Activated gamma-delta T cell (primary cell): ENCODE measurements at regions not wholly inside any gene's neighbourhood (a gene's known extent, or its start where the extent isn't known, plus 50 kb on each side); places are given as distances from the start of the nearest gene placed in this dataset.

ENCODE experiments used
- DNase-seq: peaks from one replicate; lab custom pipeline; 2025; lab: John Stamatoyannopoulos, UW

DNA sequence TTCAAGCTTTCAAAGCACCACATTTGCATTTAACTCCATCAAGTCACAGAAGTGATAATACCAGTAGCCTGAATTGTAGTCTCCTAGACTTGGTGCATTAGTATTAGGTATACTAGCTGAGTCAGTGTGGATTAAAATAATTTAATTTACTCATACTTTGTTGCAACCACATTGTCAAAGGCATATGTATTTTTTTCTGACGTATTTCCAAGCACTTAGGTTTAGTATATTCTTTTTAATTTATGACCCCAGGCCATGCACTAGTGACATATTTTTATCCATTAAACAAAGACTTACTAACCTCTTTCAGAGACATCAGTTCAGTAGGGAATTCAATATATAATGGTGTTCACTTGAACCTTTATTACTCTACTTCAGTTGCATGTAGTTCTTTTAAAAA is 1894.5 kb downstream of the NCAM2 start:
- no peak for DNase-seq

DNA sequence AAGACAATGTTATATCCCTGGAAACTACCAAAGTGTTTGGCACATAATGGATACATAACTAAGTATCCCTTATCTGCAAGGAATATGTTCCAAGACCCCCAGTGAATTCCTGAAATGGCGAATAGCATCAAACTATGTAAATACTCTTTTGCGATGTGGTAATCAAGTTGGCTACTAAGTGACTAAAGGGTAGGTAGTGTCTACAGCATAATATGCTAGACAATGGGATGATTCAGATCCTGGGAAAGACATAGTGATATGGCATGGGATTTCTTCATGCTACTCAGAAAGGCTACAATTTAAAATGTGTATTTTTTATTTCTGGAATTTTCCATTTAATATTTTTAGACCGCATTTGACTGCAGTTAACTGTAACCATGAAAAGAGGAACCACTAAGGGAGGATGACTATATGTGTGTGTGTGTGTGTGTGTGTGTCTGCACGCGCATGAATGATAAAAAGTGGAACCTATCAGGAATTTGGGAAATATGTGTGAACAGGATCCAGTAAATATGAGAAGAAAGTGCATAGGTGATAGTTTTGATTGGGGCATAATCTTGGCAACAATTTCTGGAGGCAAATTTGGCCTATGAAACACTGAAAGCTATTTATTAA is 1899.9 kb downstream of the NCAM2 start:
- DNase-seq, result no peak

DNA sequence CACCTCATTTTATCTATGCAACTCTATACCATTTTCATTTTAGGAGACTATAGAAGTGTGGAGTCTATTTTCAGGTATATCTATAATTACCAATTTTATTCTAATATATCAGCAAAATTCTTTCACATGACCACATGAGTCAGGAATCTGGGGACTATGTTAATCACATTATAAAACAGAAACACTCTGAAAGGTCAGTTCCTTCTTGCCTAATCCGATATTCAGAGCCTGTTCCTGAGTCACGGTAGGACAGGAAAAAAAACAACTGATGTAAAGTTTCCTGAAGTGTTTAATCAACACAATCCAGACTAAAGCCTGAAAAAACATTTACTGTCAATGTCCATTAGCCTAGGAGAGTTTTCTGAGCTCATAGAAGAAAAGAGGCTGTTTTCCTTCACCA is 1902.3 kb downstream of the NCAM2 start:
- no peak for DNase-seq

DNA sequence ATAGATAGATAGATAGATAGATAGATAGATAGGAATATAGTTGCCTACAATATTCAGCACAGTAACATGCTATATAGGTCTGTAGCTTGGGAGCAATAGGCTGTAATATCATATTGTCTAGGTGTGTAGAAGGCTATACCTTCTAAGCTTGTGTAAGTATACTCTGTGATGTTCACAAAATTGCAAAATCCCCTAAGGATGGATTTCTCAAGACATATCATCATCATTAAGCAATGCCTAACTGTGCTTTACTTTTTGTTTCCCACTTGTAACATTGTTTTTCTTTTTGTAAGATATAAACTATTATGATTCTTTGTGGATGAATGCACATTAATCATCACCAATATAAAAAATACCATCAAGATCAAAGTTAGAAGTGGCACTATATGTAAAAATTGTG is 1905.6 kb downstream of the NCAM2 start:
- DNase-seq, result no peak

DNA sequence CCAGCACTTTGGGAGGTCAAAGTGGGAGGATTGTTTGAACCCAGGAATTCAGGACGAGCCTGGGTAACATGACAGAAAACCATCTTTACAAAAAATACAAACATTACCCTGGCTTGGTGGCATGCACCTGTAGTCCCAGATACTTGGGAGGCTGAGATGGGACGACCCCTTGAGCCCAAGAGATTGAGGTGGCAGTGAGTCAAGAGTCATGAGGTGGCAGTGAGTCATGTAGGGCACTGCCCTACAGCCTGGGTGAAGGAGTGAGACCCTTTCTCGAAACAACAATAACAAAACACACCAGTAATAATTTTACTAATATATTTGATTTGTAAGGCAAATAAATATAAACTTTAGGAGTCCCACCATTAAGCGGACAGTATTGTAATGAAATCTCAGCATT is 1906.2 kb downstream of the NCAM2 start:
- no peak for DNase-seq

DNA sequence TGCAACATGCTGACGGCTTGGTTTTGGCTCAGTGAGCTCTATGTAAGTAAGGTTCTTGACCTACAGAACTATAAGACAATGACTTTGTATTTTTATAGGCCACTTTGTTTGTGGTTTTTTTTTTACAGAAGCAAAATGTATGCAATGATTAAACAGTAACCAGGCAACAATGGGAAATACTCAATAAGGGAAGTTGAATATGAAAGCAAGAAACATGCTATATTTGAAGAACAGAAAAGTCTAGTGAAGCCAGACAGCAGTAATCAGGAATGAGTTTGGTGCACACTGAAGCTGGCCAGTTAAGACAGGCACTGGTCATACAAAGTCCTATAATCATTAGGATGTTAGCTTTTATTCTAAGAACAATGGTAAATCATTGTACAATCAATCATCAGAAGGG is 1926.8 kb downstream of the NCAM2 start:
- DNase-seq, result no peak

DNA sequence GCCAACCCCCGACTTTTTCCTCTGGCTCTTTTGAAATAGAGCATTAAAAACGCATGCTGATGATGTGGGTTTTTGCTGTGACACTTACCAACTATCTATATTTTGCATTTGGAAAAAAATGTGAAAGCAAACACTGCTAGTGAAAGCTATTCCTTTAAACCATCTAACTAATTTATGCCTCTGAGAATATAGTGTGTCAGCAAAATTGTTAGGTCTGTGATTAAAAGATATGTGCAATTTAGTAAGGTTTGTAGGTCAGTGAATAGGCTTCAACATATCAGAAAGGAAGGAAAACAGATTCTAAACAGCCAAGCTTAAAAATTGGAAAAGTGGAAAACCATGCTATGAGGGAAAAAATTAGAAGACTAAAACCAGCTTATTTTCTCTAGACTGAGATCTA is 1929.3 kb downstream of the NCAM2 start:
- no peak for DNase-seq

DNA sequence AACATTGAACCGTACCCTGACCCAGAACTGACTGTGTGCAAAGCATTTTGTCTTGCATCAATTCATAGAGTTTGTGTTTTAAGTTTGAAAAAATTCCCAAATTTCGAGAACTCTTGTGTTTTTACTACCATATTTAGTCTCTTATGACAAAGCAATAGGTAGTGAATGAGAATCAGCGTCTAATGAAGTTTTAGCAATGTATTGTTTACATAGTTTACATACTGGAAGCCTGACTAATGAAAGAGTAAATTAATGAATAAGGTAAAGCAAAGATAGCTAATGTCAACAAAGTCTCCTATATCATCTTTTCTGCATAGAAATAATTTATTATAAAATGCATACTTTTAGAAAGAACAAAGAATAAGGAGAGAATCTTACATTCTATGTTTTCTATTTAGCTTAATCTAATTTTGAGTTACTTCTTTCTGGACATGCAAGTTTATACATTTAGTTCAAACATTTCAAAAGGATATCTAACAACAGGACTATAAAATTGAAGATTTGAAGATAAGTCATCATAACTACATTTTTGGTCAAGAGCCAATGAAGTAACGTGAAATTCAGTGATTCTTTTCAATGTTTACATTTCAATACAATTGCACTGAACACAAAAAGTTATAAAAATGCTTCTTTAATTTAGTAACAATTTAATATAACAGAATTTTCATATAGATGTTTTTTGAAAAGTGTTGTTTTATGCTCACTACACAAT is 1943.7 kb downstream of the NCAM2 start:
- no peak for DNase-seq

DNA sequence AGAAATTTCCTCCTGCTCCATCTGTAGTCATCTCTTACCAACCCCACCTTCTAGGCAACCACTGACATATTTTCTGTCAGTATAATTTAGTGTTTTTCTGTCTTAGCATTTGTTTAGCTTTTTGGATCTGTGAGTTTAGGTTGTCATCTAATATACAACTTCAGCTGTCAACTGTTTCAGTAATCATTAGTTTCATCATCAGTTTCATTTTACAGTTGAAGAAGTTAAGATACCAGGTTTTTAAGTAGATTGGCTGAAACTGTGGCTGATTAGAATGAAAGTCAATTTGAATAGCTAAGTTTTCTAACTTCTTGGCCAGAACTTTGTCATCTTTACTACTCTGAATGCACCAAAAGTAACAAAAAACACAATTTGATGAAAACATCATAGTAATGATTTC is 1957.3 kb downstream of the NCAM2 start:
- DNase-seq, result no peak

DNA sequence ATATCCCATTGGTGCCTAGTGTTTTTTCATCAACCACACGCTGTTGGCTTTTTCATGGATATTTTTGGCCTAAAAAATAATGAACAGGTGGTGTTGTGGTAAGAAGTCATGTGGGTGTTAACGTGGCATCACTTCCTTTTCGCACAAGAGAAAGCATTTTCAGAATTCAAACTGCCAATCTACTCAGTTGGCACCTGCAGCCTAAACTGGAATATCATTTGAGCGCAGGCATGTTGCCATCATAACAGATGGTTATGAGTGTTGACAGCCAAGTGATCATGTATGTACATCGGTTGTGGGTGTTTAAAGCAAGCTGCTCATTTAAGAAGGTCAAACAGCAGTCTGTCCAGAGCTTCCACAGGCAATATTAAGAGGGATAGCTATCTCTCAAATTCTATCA is 1963.0 kb downstream of the NCAM2 start:
- DNase-seq, result no peak

DNA sequence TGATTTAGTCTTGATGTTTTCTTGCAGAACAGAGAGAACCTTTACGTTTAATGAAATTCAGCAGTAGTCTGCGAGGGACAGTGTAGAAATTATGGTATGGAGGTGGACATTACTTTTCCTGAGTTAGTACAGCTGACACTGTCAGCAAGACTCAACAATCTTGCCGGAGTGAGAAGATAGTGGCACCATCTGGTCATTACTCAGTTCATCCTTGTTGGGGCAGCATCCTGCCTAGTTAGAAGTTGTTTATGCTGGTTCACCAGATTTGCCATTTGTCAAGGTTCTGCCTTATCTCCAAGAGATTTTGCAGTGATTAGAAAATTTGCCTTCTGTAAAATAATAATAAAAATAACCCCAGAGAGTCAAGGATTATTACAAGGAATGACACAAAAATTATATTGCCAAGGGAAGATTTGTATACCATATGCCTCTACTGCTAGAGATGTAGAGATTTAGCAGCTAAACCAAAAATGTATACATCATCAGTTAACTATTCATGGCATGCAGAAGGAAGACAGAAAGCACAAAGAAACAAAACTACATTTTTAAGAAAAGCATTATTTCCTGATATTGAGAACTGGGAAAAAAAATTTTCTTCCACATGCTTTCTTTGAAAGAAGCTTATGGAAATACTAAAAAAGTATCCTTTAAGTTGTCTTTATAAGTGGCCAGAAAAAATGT is 1967.4 kb downstream of the NCAM2 start:
- no peak for DNase-seq

DNA sequence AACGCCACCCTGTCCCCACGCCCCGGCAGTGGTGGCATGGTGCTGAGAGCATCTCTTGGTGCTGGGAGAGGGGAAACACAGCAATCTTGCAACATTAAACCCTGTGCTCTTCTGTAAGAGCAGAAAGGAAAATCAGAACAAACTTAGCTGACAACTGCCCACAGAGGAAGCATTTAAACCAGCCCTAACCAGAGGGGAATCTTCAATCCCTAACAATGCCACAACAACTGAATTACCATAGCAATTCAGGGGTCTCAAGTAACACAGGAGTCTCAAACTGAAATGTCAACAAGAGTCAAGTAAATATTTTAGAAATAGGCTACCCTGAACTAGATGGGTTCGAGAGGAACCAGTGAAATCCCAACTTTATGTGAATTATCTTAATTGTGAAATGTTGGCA is 1983.6 kb downstream of the NCAM2 start:
- no peak for DNase-seq

DNA sequence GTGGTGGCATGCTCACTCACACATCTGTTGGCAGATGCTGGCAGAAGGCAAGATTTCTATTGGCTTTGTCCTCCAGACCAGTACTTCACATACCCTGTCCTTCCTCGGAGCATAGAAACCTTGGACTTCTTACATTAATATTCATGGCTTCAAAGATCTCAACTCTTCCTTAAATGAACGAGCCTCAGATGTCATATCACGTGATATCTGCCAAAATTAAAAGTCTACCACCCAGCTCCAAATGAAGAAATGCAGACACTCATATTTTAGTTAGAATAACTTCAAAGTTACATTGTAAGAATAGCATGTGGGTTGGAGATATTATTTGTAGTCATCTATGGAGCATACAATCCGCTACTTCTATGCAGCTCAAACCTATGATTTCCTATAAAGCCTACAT is 1994.9 kb downstream of the NCAM2 start:
- DNase-seq, result no peak

DNA sequence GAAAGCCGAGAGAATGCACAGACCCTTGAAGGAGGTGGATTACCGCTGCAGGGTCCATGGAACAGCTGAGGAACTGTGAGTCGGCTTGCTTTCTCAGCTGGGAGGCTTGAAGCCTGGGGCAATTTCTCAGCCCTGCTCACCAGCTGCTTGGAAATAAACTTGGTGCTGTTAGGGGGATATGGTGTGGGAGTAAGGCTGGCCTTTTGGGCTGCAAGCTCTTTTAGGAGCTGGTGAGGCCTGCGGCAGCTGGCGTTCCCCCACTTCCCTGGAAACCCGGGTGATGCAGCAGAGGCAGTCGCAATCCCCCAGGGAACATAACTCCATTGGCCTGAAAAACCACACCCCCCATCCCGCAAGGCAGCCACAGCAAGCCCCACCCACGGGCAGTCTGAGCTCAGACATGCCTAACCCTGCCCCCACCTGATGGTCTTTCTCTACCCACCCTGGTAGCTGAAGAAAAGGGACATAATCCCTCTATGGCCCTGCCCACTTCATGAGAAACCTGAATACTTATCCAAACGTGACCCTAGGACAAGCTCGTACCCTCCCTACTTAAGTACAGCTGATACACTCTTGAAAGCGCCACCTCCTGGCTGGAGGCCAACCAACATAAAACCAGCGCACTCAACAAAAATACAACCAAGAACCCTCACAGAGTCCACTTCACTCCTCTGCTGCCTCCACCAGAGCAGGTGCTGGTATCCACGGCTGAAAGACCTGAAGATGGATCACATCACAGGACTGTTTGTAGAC is 1995.8 kb downstream of the NCAM2 start:
- DNase-seq, result no peak

DNA sequence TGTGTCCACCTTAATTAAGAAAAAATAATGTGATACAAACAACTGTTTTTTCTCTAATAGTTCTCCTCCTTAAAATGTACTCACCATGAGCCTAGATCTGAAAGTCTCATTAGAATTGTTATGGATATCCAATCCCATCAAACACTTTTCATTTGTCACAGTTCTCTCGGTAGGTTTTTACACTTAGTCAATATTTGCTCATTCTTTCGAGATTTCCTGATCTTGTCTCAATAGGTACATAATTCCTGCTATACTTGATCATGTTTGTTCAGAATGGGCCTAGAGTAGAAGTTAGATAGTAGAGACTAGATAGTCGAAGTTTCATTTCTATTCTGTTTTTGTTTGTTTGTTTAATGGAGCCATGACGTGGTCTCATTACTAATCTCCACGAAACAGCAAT is 2005.7 kb downstream of the NCAM2 start:
- no peak for DNase-seq

DNA sequence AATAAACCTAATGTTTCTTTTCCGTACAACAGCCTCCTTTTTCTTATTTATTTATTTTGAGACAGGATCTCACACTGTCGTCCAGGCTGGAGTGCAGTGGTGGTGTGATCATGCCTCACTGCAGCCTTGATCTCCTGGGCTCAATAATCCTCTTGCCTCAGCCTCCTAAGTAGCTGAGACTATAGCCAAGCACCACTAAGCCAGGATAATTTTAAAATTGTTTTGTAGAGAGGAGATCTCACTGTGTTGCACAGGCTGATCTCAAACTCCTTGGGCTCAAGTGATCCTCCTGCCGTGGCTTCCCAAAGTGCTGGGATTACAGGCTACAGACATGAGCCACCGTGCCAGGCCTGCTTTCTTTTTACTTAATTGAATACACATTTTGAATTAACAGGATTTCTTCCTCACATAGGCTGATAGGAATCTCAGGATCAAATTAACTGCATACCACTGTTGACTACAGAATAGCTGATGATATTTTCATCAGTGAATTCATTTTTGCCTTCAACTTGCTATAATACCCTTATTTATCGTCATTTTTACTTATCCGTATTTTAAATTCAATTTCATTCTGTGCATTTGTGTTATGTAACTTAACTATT is 2010.5 kb downstream of the NCAM2 start:
- no peak for DNase-seq

DNA sequence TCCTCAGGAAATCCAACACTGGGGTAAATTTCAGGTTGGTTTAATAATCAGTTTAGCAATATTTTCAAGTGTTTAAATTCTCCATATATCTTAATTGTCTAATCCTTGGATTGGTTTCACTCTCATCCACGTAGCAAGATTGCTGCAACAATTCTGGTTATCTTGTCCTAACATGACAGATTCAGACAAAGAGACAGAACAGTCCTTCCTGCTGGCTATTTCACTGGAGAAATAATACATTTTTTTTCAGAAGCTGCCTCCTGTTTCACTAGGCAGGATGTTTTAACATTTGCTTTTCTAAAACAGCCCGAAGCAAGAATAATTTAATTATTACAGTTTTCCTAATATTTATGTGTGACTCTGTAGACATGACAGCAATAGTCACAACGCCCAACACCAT is 2011.2 kb downstream of the NCAM2 start:
- no peak for DNase-seq

DNA sequence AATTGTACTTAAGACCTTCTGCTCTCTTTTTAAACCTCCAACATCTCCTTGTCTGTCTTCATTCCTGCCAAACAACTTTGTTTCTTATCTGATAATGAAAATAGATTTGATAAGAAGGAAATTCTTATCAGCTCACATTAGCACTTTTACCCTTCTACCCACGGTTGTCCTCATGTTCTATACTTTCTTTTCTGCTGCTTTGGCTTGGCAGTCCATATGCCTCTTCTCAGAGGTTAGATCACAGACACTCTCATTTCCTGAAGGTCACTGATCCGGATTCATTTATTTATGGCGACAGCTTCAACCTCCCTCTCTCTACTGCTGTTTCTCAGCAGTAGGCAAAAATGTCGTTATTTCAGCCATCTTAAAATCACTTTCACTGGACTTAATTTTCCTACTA is 2015.8 kb downstream of the NCAM2 start:
- DNase-seq, result no peak

DNA sequence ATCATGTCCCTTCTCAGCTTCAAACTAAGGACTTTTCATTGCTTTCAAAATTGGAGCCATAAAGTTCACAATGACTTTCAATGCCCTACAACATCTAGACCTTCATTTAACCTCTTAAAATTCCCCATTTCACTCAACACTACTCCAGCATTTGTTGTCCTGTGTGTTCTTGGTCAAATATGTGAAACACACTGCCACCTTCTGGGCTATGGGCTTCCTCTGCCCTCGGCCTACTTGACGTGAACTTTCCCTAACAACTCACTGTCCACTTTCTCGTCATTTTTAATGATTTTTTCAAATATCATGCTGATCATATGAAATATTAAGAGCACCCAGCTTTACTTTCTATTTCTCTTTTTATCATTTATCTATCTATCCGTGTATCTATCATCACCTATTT is 2018.4 kb downstream of the NCAM2 start:
- DNase-seq, result no peak

DNA sequence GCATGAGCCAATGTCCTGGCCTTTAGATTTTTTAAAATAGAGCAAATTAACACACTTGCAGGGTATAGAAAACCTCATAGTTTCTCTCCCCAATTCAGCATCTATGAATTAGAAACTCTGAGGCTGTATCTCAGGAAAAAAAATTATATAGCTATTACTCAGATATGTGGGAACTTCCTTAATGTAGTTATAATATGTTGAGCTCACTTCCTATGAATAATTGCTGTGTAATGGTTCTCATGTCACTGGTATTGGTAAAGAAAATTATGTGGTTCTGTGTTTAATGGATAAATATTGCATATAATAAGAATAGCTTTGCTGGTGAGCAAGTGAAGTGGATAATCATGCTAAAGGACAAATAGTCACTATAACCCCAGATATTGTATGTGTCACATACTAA is 2019.8 kb downstream of the NCAM2 start:
- DNase-seq, result no peak

DNA sequence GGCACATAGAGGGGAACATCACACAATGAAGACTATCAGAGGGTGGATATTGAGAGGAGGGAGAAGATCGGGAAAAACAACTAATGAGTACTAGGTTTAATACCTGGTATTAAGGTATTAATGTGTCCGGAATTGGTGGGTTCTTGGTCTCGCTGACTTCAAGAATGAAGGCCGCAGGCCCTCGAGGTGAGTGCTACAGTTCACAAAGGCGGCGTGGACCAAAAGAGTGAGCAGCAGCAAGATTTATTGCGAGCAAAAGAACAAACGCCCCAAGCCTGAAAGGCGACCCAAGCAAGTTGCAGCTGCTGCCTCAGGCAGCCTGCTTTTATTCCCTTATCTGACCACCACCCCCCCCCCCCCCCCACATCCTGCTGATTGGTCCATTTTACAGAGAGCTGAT is 2022.8 kb downstream of the NCAM2 start:
- no peak for DNase-seq

DNA sequence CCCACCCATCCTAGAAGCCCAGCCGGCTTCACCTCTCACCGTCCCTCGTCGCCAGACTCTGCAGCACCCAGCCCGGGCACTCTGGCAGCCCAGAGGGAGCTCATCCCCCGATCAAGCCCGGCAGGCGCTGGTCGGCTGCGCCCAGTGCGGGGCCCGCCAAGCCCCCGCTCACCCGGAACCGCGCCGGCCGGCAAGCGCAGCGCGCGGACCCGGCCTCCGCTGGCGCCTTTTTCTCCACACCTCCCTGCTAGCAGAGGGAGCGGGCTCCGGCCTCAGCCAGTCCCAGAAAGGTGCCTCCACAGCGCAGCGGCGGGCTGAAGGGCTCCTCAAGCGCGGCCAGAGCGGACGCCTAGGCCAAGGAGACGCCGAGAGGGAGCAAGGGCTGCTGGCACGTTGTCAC is 2023.3 kb downstream of the NCAM2 start:
- DNase-seq, result no peak
